WERI-Rb-1 (cell line): ENCODE measurements at regions not wholly inside any gene's neighbourhood (a gene's known extent, or its start where the extent isn't known, plus 50 kb on each side); places are given as distances from the start of the nearest gene placed in this dataset.

Source experiments
- DNase-seq: peaks from one replicate; pipeline ENCODE4 v3.0.0-alpha.2; 2020
- H3K27ac ChIP-seq: fragments of 250-450 bp; sonication (Bioruptor Pico); 2 replicates; pipeline ENCODE4 v1.5.1; 2020; ENCODE audit warnings: mild to moderate bottlenecking, moderate library complexity
- H3K27me3 ChIP-seq: fragments of 250-450 bp; sonication (Bioruptor Pico); 2 replicates; pipeline ENCODE4 v1.5.1; 2021; ENCODE audit warnings: mild to moderate bottlenecking, low read depth, moderate library complexity; ENCODE audit not compliant: insufficient read depth, severe bottlenecking
- H3K36me3 ChIP-seq: fragments of 250-450 bp; sonication (Bioruptor Pico); 2 replicates; pipeline ENCODE4 v1.5.1; 2020; ENCODE audit warnings: mild to moderate bottlenecking, moderate library complexity
- H3K4me3 ChIP-seq: 2 replicates; pipeline ENCODE4 v1.5.1; 2011; ENCODE audit warnings: low read depth, mild to moderate bottlenecking, control low read depth, low read length
- H3K9me3 ChIP-seq: fragments of 250-450 bp; sonication (Bioruptor Pico); 2 replicates; pipeline ENCODE4 v1.5.1; 2021; ENCODE audit warnings: mild to moderate bottlenecking, moderate library complexity; ENCODE audit not compliant: severe bottlenecking
- TF ChIP-seq, protein P1 (sequence below): IDR thresholded peaks from 2 replicates; pipeline ENCODE4 v1.5.1; 2011; ENCODE audit warnings: low read depth, mild to moderate bottlenecking, control low read depth, inconsistent platforms, low read length

DNA sequence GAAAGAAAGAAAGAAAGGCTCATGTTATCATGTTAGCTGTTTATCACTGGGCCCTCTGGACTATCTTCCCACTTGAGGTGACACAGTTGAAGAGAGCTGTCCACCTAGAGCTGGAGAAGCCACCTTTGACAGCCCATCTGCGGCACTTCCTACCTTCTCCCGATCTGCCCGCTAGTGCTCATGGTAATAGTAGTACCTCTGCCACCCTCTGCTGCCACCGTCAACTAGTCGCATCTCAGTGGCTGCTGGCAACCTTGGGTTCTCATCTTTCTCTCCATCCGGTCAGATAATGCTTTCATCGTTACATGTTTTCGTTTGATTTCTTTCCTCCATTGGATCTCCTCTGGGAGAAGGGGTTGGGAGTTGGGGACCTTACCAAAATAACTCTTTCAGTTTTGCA, 63.2 kb upstream of the COPS8 start:
- Histone ChIP-seq H3K9me3 (no peaks in the 10 kb centered on the region), H3K4me3 (no peak overlapping the region), H3K36me3 (no peaks in the 10 kb centered on the region), H3K27me3 (no peaks in the 10 kb centered on the region), H3K27ac (no peak overlapping the region)
- DNase-seq, result no peak
- TF ChIP-seq, protein P1, sequence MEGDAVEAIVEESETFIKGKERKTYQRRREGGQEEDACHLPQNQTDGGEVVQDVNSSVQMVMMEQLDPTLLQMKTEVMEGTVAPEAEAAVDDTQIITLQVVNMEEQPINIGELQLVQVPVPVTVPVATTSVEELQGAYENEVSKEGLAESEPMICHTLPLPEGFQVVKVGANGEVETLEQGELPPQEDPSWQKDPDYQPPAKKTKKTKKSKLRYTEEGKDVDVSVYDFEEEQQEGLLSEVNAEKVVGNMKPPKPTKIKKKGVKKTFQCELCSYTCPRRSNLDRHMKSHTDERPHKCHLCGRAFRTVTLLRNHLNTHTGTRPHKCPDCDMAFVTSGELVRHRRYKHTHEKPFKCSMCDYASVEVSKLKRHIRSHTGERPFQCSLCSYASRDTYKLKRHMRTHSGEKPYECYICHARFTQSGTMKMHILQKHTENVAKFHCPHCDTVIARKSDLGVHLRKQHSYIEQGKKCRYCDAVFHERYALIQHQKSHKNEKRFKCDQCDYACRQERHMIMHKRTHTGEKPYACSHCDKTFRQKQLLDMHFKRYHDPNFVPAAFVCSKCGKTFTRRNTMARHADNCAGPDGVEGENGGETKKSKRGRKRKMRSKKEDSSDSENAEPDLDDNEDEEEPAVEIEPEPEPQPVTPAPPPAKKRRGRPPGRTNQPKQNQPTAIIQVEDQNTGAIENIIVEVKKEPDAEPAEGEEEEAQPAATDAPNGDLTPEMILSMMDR, result no peak

GRCh38 chr2:237024255-237024654, 61.4 kb upstream of the COPS8 start:
- Histone ChIP-seq H3K27ac (no peak overlapping the region), H3K9me3 (no peaks in the 10 kb centered on the region), H3K36me3 (no peaks in the 10 kb centered on the region), H3K27me3 (no peaks in the 10 kb centered on the region), H3K4me3 (no peak overlapping the region)
- no peak for DNase-seq
- TF ChIP-seq, protein P1, result no peak

DNA sequence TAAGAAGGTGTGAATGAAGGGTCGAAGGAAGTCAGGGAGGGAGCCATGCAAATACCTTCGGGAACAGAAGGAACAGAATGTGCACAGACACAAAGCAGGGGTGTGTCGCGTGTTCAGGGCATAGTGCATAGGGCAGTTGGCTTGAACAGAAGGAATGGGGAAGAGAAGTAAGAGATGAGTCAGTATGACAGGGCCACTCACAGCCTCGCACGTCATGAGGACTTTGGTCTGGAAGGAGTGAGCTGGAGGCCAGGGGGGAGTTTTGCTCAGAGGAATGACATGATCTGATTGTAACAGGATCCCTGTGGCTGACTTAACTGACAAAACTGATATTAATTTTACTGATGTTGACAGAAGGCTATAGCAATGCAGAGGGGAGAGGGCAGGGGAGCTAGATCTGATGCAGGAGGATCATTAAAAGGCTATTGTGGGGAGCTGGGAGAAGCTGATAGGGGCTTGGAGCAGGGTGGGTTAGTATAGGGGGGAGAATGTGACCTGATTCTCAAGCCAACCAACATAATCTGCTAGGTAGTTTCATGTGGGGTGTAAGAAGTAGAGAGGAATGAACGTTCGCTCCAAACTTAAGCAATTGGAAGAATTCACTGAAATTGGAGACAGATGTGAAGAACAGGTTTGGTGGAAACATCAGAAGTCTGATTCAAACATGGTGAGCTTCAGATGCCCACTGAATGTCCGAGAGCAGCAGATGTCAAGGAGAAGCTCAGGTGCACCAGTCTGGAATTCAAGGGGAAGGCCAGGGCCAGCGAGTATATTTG, 60.4 kb upstream of the COPS8 start:
- Histone ChIP-seq H3K4me3 (no peak overlapping the region), H3K27ac (no peak overlapping the region), H3K27me3 (no peaks in the 10 kb centered on the region), H3K36me3 (no peaks in the 10 kb centered on the region), H3K9me3 (no peaks in the 10 kb centered on the region)
- DNase-seq, result no peak
- TF ChIP-seq, protein P1, result no peak

DNA sequence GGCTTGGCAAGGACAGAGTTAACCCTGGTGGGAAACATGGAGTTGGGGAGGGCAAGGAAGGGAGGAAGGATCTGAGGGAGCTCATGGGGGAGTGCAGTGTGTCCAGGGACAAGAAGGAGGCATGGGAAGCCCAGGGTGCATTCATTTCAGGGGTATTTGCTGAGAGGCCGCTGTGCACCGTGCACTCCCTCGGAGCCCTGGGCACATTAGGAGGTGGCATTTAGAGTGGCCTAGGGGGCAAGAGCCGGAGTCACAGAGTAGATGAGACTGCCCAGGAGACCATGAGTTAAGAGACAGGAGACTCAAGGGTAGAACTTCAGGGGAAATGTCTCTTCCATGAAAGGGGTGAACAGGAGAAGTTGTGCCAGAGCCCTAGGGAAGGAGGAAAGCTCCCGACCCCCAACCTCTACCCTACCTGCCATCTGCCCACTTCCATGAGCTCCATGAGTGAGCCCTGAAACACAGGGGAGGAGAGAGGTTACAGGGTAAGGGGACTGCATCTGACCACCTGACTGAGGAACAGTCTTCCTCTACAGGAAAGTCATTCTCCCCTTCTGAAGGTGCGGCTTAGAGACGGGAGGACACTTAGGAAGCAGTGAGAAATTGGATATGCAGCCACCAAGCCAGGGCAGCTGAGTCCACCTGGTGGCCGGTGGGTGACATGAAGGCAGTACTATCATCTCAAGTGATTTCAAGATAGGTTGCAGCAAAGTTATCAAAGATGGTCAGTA, 58.5 kb upstream of the COPS8 start:
- DNase-seq, result peak; percentile 73
- H3K9me3 ChIP-seq, result no peaks in the 10 kb centered on the region
- H3K27me3 ChIP-seq, result no peaks in the 10 kb centered on the region
- no peak overlapping the region for H3K4me3 ChIP-seq
- H3K27ac ChIP-seq, result no peak overlapping the region
- TF ChIP-seq, protein P1, result peak; percentile 88
- H3K36me3 ChIP-seq, result no peaks in the 10 kb centered on the region

DNA sequence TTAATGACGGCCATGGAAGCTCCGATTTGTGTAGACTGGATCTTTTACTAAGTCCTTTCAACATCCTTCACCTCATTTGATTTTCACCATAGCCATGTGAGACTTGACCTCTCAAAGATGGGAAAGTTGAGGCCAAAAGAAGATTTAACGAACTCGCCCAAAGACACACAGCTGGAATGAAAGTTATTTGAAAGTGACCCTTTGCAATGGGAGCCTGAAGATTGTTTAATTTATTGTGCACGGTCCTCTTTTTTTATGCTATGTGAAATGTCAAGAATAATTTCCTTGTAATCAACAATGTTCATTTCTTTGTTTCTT, 58.0 kb upstream of the COPS8 start:
- Histone ChIP-seq H3K27me3 (no peaks in the 10 kb centered on the region), H3K27ac (no peak overlapping the region), H3K36me3 (no peaks in the 10 kb centered on the region), H3K9me3 (no peaks in the 10 kb centered on the region), H3K4me3 (no peak overlapping the region)
- DNase-seq, result no peak
- TF ChIP-seq, protein P1, result no peak
